ENCODE measurements at regions not wholly inside any gene's neighbourhood (a gene's known extent, or its start where the extent isn't known, plus 50 kb on each side); places are given as distances from the start of the nearest gene placed in this dataset.

DNA sequence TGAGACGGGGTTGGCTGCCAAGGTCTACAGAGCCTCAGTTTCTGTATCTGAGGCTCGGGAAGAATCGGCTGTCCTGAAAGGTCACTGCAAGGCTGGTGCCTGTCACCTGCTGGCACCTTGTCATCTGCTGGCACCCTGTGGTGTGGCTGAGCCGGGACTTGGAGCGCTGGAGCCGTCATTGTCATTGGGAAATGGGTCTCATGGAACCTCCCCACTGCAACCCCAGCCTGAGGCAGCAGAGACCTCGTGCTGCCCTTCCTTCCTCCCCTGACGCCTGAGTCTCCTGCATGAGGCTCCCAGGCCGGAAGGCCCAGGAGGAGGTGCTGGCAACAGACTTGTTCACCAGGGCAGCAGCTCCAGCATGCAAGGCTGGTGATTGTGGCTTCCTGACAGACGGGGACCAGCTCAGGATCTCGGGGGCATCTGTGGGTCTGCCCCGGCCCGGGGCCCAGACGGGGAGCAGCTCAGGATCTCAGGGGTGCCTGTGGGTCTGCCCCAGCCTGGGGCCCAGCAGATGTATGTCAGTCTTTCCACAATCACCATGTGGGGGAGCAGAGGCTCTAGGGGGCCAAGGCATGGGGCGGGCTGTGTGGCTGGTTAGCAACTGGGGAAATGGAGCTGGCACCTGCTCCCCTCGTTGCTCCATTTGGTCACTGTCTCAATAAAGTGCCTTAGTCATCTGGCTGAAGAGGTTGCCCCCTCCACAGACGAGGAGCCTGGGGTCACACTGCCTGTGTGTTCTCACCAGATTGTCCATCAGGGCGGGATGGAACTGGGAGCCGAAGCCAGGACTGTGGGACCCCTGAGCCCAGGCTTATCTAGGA lies 668.7 kb downstream of the BRD1 start:
- TF ChIP-seq EZH2 (IDR thresholded peaks at IDR 0.05) (no peak), POLR2AphosphoS5 (IDR thresholded peaks at IDR 0.05; ENCODE audit: borderline replicate concordance, low read depth, low read length) (no peak)
